ENCODE measurements at regions not wholly inside any gene's neighbourhood (a gene's known extent, or its start where the extent isn't known, plus 50 kb on each side); places are given as distances from the start of the nearest gene placed in this dataset.

- TF ChIP-seq CTCF (IDR thresholded peaks at IDR 0.05) (peak; percentile 33 to 61 (median 48)), POLR2A (IDR thresholded peaks at IDR 0.05) (peak; percentile 27)
These were observed 104.9 kb downstream of the FAM53A start for GRCh38 chr4:1579001-1579900.

Data from right lobe of liver (tissue), 4 donors.